Ishikawa (cell line): ENCODE measurements at regions not wholly inside any gene's neighbourhood (a gene's known extent, or its start where the extent isn't known, plus 50 kb on each side); places are given as distances from the start of the nearest gene placed in this dataset.
A peak's percentile ranks its signal among the peaks of the same experiment; 100 is the strongest.

Source experiments
- CEBPB ChIP-seq: IDR thresholded peaks from 2 replicates; pipeline ENCODE4 v1.6.1; 2012
- CREB1 ChIP-seq: IDR thresholded peaks from 2 replicates; pipeline ENCODE4 v1.6.1; 2012; ENCODE audit warnings: low read depth
- EGR1 ChIP-seq: IDR thresholded peaks from 2 replicates; pipeline ENCODE4 v1.6.1; 2012
- EP300 ChIP-seq: IDR thresholded peaks from 2 replicates; pipeline ENCODE4 v1.6.1; 2012; ENCODE audit warnings: borderline replicate concordance
- FOXM1 ChIP-seq: IDR thresholded peaks from 2 replicates; pipeline ENCODE4 v1.6.1; 2012; ENCODE audit warnings: low read depth, borderline replicate concordance
- MAX ChIP-seq: IDR thresholded peaks from 2 replicates; pipeline ENCODE4 v1.6.1; 2012
- NFIC ChIP-seq: IDR thresholded peaks from 2 replicates; pipeline ENCODE4 v1.6.1; 2012
- RAD21 ChIP-seq: IDR thresholded peaks from 2 replicates; pipeline ENCODE4 v1.6.1; 2012; ENCODE audit warnings: low read depth
- TAF1 ChIP-seq: IDR thresholded peaks from 2 replicates; pipeline ENCODE4 v1.6.1; 2012; ENCODE audit warnings: low read depth, mild to moderate bottlenecking
- TCF12 ChIP-seq: IDR thresholded peaks from 2 replicates; pipeline ENCODE4 v1.6.1; 2012; ENCODE audit warnings: low read depth
- TEAD4 ChIP-seq: IDR thresholded peaks from 2 replicates; pipeline ENCODE4 v1.6.1; 2012
- USF1 ChIP-seq: IDR thresholded peaks from 2 replicates; pipeline ENCODE4 v1.6.1; 2012
- YY1 ChIP-seq: IDR thresholded peaks from 2 replicates; pipeline ENCODE4 v1.6.1; 2012; ENCODE audit warnings: low read depth
- TF ChIP-seq, protein P1 (sequence below): IDR thresholded peaks from 2 replicates; pipeline ENCODE4 v1.6.1; 2012; ENCODE audit warnings: low read depth, mild to moderate bottlenecking

GRCh38 chr7:115240242-115240641 lies 318.3 kb downstream of the MDFIC start:
- TF ChIP-seq CREB1: no peak
- TF ChIP-seq EP300: no peak
- TF ChIP-seq NFIC: no peak
- TF ChIP-seq CEBPB: no peak
- TF ChIP-seq TCF12: no peak
- no peak for TF ChIP-seq USF1
- TF ChIP-seq YY1: no peak
- TF ChIP-seq EGR1: no peak
- TF ChIP-seq RAD21: no peak
- TF ChIP-seq TAF1: no peak
- TF ChIP-seq MAX: no peak

GRCh38 chr7:115235075-115235474 lies 313.2 kb downstream of the MDFIC start:
- no peak for TF ChIP-seq TEAD4
- TF ChIP-seq USF1: no peak
- no peak for TF ChIP-seq TAF1
- no peak for TF ChIP-seq EP300
- TF ChIP-seq CREB1: no peak
- TF ChIP-seq YY1: no peak

- TF ChIP-seq CREB1 (no peak), TEAD4 (no peak), NFIC (no peak), TCF12 (no peak), YY1 (no peak), RAD21 (no peak), USF1 (no peak)
Measured at GRCh38 chr7:115233809-115234208, 311.9 kb downstream of the MDFIC start.

DNA sequence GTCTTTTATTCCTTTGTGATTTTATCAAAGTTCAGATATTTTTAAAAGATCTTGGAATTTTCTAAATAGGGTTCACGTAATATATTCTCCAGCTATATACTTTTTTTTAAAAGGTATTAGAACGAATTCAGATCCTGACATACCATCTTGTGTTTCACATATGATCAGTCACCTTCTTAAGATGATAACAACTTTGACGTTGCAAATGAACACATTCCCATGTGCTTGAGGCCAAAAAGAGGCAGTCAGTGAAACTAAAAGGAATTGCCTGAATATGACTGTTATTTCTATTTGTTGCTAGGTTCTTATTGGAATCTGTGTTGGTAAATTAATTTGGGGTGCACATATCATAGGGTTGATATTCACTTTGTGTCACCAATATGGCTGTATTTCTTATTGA lies 310.1 kb downstream of the MDFIC start:
- TF ChIP-seq EP300: no peak
- no peak for TF ChIP-seq CEBPB
- TF ChIP-seq CREB1: no peak
- TF ChIP-seq, protein P1, sequence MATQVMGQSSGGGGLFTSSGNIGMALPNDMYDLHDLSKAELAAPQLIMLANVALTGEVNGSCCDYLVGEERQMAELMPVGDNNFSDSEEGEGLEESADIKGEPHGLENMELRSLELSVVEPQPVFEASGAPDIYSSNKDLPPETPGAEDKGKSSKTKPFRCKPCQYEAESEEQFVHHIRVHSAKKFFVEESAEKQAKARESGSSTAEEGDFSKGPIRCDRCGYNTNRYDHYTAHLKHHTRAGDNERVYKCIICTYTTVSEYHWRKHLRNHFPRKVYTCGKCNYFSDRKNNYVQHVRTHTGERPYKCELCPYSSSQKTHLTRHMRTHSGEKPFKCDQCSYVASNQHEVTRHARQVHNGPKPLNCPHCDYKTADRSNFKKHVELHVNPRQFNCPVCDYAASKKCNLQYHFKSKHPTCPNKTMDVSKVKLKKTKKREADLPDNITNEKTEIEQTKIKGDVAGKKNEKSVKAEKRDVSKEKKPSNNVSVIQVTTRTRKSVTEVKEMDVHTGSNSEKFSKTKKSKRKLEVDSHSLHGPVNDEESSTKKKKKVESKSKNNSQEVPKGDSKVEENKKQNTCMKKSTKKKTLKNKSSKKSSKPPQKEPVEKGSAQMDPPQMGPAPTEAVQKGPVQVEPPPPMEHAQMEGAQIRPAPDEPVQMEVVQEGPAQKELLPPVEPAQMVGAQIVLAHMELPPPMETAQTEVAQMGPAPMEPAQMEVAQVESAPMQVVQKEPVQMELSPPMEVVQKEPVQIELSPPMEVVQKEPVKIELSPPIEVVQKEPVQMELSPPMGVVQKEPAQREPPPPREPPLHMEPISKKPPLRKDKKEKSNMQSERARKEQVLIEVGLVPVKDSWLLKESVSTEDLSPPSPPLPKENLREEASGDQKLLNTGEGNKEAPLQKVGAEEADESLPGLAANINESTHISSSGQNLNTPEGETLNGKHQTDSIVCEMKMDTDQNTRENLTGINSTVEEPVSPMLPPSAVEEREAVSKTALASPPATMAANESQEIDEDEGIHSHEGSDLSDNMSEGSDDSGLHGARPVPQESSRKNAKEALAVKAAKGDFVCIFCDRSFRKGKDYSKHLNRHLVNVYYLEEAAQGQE: no peak
- TF ChIP-seq NFIC: no peak
- TF ChIP-seq TCF12: no peak
- no peak for TF ChIP-seq FOXM1
- TF ChIP-seq TAF1: no peak
- TF ChIP-seq MAX: no peak
- TF ChIP-seq RAD21: no peak
- TF ChIP-seq USF1: no peak
- TF ChIP-seq EGR1: no peak

DNA sequence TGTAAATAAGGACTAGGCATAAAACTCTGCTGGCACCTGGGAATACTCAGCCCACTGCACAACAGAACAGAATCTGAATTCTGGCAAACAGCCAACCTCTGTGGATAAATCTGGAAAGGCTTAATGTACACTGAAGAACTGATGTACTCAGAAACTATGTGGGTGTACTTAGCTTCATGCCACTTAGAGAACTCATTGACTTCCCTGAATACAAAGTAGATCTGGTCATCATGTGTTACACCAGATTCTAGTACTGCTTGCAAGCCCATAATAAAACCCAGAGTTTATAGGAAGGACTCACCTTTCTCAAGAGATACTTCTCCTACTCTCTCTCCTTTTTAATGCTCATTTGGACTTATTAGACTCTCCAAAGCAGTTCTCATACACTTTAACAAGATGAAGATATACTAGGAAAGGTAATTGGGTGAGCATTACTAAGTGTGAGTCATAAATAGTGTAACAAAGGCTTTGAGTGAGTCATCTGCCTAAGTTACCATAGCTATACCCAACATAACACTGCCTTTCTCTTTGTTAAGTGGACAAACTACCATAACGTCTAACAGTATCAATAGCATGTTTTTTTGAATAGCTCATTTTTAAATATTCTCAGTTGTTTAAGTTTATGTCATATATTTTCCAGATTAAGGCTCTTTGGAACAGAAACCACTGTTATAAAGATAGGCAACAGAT lies 309.1 kb downstream of the MDFIC start:
- TF ChIP-seq FOXM1 (0 out of 2 replicates have a peak, but pooled peaks have one; percentile 38), NFIC (peak; percentile 73), CEBPB (no peak), EP300 (0 out of 2 replicates have a peak, but pooled peaks have one; percentile 23), MAX (no peak)

DNA sequence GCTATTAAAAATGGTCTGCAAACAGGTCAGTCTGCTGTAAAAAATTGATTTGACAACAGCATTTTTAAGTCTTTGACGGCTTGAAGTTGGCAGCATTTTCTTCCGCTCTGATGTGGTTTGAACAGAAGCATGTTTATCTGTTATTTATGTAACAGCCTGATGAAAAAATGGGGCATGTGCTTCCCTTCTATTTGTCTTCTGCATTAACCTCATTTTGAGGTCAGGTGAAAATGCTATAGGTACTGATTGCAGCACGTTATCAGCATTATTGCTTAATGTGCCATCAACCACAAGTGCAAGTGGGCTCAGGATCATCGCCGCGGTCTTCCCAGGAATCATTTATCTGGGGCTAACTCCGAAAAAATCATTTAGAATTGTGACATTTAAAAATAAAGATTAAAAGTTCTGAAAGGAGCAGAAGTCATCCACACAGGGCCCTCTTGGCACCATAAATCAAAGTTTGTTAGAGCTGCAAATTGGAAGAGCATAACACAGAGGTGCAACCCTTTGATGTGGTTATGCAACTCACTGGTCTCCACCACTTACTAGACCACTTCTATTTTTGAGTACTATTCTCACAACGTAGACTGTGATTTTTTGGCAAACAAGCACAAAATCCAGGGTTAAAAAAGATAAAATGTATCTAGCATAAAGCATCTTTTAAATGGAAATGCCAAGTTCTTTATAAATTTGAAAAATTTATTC lies 307.7 kb downstream of the MDFIC start:
- no peak for TF ChIP-seq CREB1
- no peak for TF ChIP-seq RAD21
- no peak for TF ChIP-seq TEAD4
- TF ChIP-seq, protein P1: no peak
- no peak for TF ChIP-seq TAF1
